VCaP (cell line): ENCODE measurements at regions not wholly inside any gene's neighbourhood (a gene's known extent, or its start where the extent isn't known, plus 50 kb on each side); places are given as distances from the start of the nearest gene placed in this dataset.
"Not testable (repeated sequence)": the region's sequence is repeated elsewhere in the genome, so short reads cannot be mapped to it uniquely, and the experiment has no call there.

ENCODE experiments used
- H3K27ac ChIP-seq: fragments of 450-650 bp; 2 replicates; pipeline ENCODE4 v1.5.1; 2017
- TF ChIP-seq, protein P1 (sequence below): fragments of 450-650 bp; conservative IDR thresholded peaks from 2 replicates; pipeline ENCODE4 v1.5.1; 2017; ENCODE audit warnings: mild to moderate bottlenecking, moderate library complexity

DNA sequence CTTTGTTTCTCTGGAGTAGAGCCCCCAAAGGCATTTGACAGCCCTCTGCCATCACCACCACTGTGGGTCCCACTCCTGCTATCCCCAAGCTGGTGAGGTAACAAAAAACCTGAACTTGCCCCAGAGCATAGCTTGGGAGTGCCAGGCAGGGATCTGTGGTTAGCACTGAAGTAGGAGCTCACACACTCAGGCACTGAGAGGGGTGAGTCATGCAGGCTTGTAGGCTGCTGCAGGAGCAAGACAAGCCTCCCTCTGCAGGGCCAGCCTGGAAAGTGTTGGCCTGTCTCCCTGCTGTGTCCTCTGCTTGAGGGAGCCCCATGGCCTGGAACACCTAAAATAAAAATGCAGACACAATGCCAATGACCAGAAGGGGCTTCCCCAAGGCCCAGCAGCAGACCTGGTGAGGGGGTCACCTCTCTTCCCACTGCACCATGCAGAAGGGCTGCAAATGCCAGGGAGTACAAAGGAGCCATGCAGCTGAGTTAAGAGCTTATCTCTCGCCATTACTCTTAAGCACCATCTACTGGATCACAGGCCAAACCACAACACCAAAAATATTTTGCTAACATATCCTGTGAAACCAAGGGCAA is 108.9 kb upstream of the POGK start:
- no peak overlapping the region for H3K27ac ChIP-seq
- TF ChIP-seq, protein P1, sequence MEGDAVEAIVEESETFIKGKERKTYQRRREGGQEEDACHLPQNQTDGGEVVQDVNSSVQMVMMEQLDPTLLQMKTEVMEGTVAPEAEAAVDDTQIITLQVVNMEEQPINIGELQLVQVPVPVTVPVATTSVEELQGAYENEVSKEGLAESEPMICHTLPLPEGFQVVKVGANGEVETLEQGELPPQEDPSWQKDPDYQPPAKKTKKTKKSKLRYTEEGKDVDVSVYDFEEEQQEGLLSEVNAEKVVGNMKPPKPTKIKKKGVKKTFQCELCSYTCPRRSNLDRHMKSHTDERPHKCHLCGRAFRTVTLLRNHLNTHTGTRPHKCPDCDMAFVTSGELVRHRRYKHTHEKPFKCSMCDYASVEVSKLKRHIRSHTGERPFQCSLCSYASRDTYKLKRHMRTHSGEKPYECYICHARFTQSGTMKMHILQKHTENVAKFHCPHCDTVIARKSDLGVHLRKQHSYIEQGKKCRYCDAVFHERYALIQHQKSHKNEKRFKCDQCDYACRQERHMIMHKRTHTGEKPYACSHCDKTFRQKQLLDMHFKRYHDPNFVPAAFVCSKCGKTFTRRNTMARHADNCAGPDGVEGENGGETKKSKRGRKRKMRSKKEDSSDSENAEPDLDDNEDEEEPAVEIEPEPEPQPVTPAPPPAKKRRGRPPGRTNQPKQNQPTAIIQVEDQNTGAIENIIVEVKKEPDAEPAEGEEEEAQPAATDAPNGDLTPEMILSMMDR = no peak

DNA sequence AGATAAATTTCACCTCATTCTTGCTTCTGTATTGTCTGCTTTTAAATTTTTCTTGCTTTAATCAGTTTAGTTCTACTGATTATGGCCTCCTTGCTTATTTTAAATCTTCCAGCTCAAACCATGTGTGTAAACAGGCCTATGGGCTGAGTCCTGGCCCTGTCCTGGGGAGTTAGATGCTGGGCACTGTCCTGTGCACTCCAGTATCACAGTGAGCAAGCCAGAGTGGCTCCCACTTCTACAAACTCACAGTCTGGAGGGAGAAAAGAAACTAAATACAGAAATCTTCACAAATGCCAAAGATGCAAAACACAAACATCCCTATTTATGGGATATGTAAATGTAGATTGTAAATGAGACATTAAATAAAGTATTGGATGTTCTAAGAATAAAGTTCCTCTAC is 101.1 kb upstream of the POGK start:
- H3K27ac ChIP-seq = no peak overlapping the region
- TF ChIP-seq, protein P1 = no peak

DNA sequence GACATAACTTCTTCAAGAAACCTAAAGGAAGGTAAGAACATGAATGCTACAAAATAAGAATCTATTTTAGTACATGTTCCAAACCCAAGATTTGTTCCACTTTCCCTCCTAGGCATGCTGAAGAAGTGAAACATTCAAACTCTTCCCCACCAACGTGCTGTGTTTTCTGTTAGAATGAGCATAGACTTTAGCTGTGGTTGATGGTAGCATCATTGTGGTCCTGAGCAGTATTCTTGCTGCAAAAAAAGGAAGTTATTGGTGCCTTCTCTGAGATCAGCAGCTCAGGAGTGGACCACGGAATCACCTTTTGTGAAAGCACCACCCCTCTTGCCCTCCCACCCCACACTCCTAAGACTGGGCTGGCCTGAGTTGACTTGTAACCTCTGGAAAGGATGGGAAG is 100.4 kb upstream of the POGK start:
- H3K27ac ChIP-seq = no peak overlapping the region
- TF ChIP-seq, protein P1 = no peak

DNA sequence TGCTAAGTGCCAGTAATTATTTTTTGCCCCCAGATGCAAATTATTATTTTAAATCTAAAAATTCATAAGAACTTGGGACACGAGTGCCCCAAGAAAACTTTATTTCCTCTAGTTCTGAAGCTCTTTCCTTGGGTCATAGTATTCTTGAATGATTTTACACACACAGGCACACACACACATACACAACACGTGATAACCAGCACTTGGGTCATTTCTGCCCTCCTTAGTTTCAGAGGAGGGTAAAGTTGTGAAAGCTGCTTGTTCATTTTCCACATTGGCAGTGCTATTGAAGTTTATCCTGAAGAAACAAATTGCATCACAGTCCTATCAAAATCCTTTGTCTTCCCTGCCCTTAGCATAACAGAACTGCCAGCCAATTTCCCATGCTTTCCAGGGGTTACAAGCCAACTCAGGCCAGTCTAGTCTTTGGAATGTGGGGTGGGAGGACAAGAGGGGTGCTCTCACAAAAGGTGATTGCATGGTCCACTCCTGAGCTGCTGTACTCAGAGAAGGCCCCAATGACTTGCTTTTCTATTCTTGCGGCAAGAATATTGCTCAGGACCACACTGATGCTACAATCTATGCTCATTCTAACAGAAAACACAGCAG is 98.5 kb upstream of the POGK start:
- H3K27ac ChIP-seq = no peak overlapping the region
- TF ChIP-seq, protein P1 = no peak

DNA sequence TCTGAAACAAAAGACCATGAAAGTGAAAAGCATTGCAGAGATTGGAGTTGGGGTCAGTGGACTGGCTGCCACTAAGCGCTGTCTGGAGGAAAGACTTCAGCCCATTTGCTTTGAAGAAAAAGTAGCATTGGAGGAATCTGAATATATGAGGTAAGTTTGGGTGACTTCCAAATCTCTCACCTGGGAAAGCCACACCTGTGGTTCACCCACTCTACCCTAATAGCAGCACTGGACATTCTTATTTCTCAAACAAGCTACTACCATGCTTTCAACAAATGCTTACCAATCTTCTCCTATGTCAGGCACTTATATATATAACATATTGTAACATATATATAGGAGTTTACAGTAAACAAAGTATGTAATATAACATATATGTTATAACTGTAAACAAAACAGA is 76.0 kb upstream of the POGK start:
- H3K27ac ChIP-seq = no peak overlapping the region
- TF ChIP-seq, protein P1 = no peak

DNA sequence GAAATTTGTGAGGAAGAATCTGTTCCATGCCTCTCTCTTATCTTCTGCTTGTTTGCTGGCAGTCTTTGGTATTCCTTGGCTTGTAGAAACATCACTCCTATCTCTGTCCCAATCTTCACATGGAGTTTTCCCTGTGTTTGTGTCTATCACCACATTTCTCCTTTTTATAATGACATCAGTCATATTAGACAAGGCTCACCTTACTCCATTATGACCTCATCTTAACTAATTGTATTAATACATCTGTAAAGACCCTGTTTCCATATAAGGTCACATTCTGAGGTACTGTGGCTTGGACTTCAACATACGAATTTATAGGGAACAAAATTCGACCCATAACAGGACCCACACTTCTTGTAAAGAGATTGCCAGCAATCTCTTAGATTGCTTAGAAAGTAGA is 72.3 kb upstream of the POGK start:
- H3K27ac ChIP-seq = no peak overlapping the region
- TF ChIP-seq, protein P1 = no peak

DNA sequence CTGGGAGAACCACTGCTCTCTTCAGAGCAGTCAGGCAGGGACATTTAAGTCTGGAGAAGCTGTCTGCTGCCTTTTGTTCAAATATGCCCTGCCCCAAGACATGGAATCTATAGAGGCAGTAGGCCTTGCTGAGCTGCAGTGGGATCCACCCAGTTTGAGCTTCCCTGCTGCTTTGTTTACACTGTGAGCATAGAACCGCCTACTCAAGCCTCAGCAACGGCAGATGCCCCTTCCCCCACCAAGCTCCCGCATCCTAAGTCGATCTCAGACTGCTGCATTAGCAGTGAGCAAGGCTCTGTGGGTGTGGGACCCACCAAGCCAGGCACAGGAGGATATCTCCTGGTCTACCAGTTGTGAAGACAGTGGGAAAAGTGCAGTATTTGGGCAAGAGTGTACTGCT is 54.6 kb upstream of the POGK start:
- H3K27ac ChIP-seq = not testable (repeated sequence)

DNA sequence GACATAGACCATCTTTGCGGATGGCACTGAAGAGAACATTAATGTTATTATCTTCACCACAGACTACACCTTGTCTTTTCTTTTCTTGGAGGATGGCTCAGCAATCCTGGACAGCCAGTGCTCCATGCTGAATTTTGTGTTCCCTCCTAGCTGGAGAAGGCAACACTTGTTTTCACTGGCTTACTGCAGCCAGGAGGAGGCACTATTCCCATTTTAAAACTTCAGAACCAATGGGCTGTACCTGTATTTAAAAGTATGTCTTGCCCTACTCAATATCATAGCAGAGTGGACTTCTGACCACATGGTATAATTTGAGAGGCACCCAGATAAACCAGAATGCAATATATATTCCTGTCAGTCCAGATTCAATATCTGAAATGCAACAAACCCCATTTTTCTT is 53.3 kb upstream of the POGK start:
- no peak overlapping the region for H3K27ac ChIP-seq
- TF ChIP-seq, protein P1 = no peak
